Endothelial cell of umbilical vein (primary cell): ENCODE measurements at regions not wholly inside any gene's neighbourhood (a gene's known extent, or its start where the extent isn't known, plus 50 kb on each side); places are given as distances from the start of the nearest gene placed in this dataset.

Experiments
- BruUV-seq: library from RNA; stranded (reverse); fragments of 400-500 nt; replicated peaks from 2 replicates; lab custom pipeline; 2021; lab: Mats Ljungman, UMichigan
- CTCF ChIA-PET: fragments of 300-600, 350-600 bp; sonication (Branson Sonifier 250); formaldehyde crosslinking; loops from one replicate; lab custom pipeline; 2021; ENCODE audit warnings: antibody characterized with exemption, inconsistent platforms; lab: Charles Lee
- POLR2A ChIA-PET: fragments of 300-600, 350-600 bp; sonication (Branson Sonifier 250); formaldehyde crosslinking; loops from one replicate; lab custom pipeline; 2021; ENCODE audit warnings: antibody characterized with exemption, inconsistent platforms; lab: Charles Lee
- DNase-seq: peaks from one replicate; pipeline ENCODE4 v3.0.0-alpha.2; 2011; ENCODE audit warnings: low read depth, low spot score
- FAIRE-seq: peaks from 2 replicates; lab custom pipeline; 2011; peaks lifted over from hg19 to GRCh38; lab: Jason Lieb, UNC
- H2AFZ ChIP-seq: 2 replicates; pipeline ENCODE4 v1.6.0; 2012; ENCODE audit warnings: low read depth, low read length, control low read depth, inconsistent platforms
- H3K27ac ChIP-seq: 2 replicates; pipeline ENCODE4 v1.5.1; 2011; ENCODE audit warnings: low read depth, mild to moderate bottlenecking, control low read depth, low read length, moderate library complexity; ENCODE audit not compliant: insufficient read depth
- H3K27me3 ChIP-seq, 2 experiments: 2 replicates each; pipeline versions ENCODE4 v1.6.0 to v1.6.1; 2011; ENCODE audit warnings: low read length in 2 of 2, mixed read lengths in 1 of 2; ENCODE audit not compliant: control insufficient read depth in 2 of 2, insufficient read depth in 2 of 2
- H3K36me3 ChIP-seq, 2 experiments: 2 replicates in 1 of 2; 3 replicates in 1 of 2; pipeline ENCODE4 v1.5.1; 2011; ENCODE audit warnings: low read length in 2 of 2, mild to moderate bottlenecking in 1 of 2, moderate library complexity in 1 of 2; ENCODE audit not compliant: control insufficient read depth in 2 of 2, insufficient read depth in 2 of 2; ENCODE audit errors: extremely low read depth in 1 of 2
- H3K4me1 ChIP-seq: 3 replicates; pipeline ENCODE4 v1.5.1; 2011; ENCODE audit warnings: mild to moderate bottlenecking, low read length; ENCODE audit not compliant: control insufficient read depth, insufficient read depth; ENCODE audit errors: extremely low read depth
- H3K4me2 ChIP-seq: 2 replicates; pipeline ENCODE4 v1.6.1; 2011; ENCODE audit warnings: low read length, control low read depth, mixed read lengths; ENCODE audit not compliant: insufficient read depth
- H3K4me3 ChIP-seq, 3 experiments: fragments of 200-600 bp in 1 of 3; sonication (generic), shearing (Covaris generic) in 1 of 3; replicated peaks in 1 of 3; 2 replicates each; pipeline ENCODE4 v1.5.1; 2011 to 2016; ENCODE audit warnings: control low read depth in 3 of 3, low read length in 3 of 3, mild to moderate bottlenecking in 2 of 3, inconsistent platforms in 1 of 3, low read depth in 1 of 3, moderate library complexity in 1 of 3; ENCODE audit not compliant: insufficient read depth in 1 of 3
- H3K79me2 ChIP-seq: 2 replicates; pipeline ENCODE4 v1.6.0; 2012; ENCODE audit warnings: low read length, inconsistent platforms; ENCODE audit not compliant: control insufficient read depth, insufficient read depth
- H3K9ac ChIP-seq: replicated peaks from 2 replicates; pipeline ENCODE3; 2011; ENCODE audit warnings: low read length, control low read depth; ENCODE audit not compliant: insufficient read depth; ENCODE audit errors: extremely low read depth
- H3K9me1 ChIP-seq: replicated peaks from 3 replicates; pipeline ENCODE4 v1.6.0; 2011; ENCODE audit warnings: mild to moderate bottlenecking, low read length; ENCODE audit not compliant: control insufficient read depth, insufficient read depth; ENCODE audit errors: extremely low read depth
- H3K9me3 ChIP-seq: replicated peaks from 2 replicates; pipeline ENCODE4 v1.5.1; 2012; ENCODE audit warnings: low read length, inconsistent platforms; ENCODE audit not compliant: control insufficient read depth, insufficient read depth
- H4K20me1 ChIP-seq: replicated peaks from 2 replicates; pipeline ENCODE3; 2011; ENCODE audit warnings: mild to moderate bottlenecking, low read length; ENCODE audit not compliant: control insufficient read depth, insufficient read depth; ENCODE audit errors: extremely low read depth
- CTCF ChIP-seq, 2 donors: IDR thresholded peaks; 1 replicate in 1 of 2; 2 replicates in 1 of 2; pipeline ENCODE4 v1.5.1; 2011; ENCODE audit warnings: low read length in 2 of 2, mild to moderate bottlenecking in 2 of 2, moderate library complexity in 2 of 2, control low read depth in 1 of 2, inconsistent platforms in 1 of 2, low read depth in 1 of 2; ENCODE audit not compliant: insufficient read depth in 1 of 2; ENCODE audit errors: extremely low read depth in 1 of 2
- EZH2 ChIP-seq: IDR thresholded peaks from 2 replicates; pipeline ENCODE4 v1.6.1; 2012; ENCODE audit warnings: borderline replicate concordance, low read depth, mild to moderate bottlenecking, moderate library complexity, low read length, inconsistent platforms; ENCODE audit not compliant: severe bottlenecking
- FOS ChIP-seq: IDR thresholded peaks from 2 replicates; pipeline ENCODE4 v1.6.1; 2011; ENCODE audit warnings: mild to moderate bottlenecking, low read length, moderate library complexity, borderline replicate concordance; ENCODE audit not compliant: insufficient read depth
- GATA2 ChIP-seq: IDR thresholded peaks from 2 replicates; pipeline ENCODE4 v1.7.0; 2011; ENCODE audit warnings: low read depth, mild to moderate bottlenecking, moderate library complexity, mixed read lengths, low read length; ENCODE audit not compliant: insufficient read length, insufficient read depth
- JUN ChIP-seq: IDR thresholded peaks from 2 replicates; pipeline ENCODE4 v1.6.1; 2011; ENCODE audit warnings: borderline replicate concordance, low read depth; ENCODE audit not compliant: insufficient read length, insufficient read depth
- MYC ChIP-seq: IDR thresholded peaks from one replicate; pipeline ENCODE4 v1.6.1; 2011; ENCODE audit warnings: mild to moderate bottlenecking, low read depth, low read length
- POLR2A ChIP-seq: IDR thresholded peaks from 2 replicates; pipeline ENCODE4 v1.6.1; 2012; ENCODE audit warnings: low read depth, mild to moderate bottlenecking, control low read depth, low read length
- POLR2AphosphoS5 ChIP-seq: IDR thresholded peaks from 2 replicates; pipeline ENCODE4 v1.6.1; 2012; ENCODE audit warnings: low read depth, mild to moderate bottlenecking, control low read depth, low read length, moderate library complexity; ENCODE audit not compliant: insufficient read depth
- dilution Hi-C: fragments of 300-500 bp; cut with MboI; formaldehyde crosslinking; loops from one replicate; pipeline ENCODE4 v1.15.0; 2019; ENCODE audit warnings: low sequenced_read_pairs; ENCODE audit not compliant: extremely low pct_ligation_motif_present
- intact Hi-C: fragments of 100-400 bp; cut with micrococcal nuclease; formaldehyde crosslinking; loops from one replicate; pipeline ENCODE4 v1.10.0; 2022
- TF ChIP-seq, protein P1 (sequence below): IDR thresholded peaks from 2 replicates; pipeline ENCODE4 v1.6.1; 2011; ENCODE audit not compliant: insufficient read depth, insufficient read length

- FAIRE-seq (no peak), DNase-seq (no peak)
- Histone ChIP-seq H3K4me3 (no peak overlapping the region), H3K27me3 (no peaks in the 10 kb centered on the region), H3K27ac (no peak overlapping the region), H3K9me3 (no peaks in the 10 kb centered on the region), H3K79me2 (no peaks in the 10 kb centered on the region), H3K9me1 (no peaks in the 10 kb centered on the region), H3K4me1 (no peaks in the 10 kb centered on the region), H3K4me2 (no peak overlapping the region), H3K9ac (no peak overlapping the region), H2AFZ (no peak overlapping the region), H3K36me3 (no peaks in the 10 kb centered on the region), H4K20me1 (no peaks in the 10 kb centered on the region)
- CTCF ChIA-PET: interaction anchor here (1.0 kb wide), 1 partner anchor 25 kb away, joined by 3 read pairs; no protein-coding TSS in a partner anchor
- intact Hi-C loops: no loop called here
- BruUV-seq: no TSS peak
- TF ChIP-seq GATA2: no peak
- TF ChIP-seq, protein P1, sequence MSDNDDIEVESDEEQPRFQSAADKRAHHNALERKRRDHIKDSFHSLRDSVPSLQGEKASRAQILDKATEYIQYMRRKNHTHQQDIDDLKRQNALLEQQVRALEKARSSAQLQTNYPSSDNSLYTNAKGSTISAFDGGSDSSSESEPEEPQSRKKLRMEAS: no peak
- no peak for TF ChIP-seq JUN
- TF ChIP-seq POLR2AphosphoS5: no peak
- TF ChIP-seq CTCF (IDR thresholded peaks at IDR 0.05; ENCODE audit: extremely low read depth in 1 of 2, insufficient read depth in 1 of 2, low read depth in 1 of 2, low read length in 2 of 2): no peak
- TF ChIP-seq POLR2A: no peak
- POLR2A ChIA-PET: no interaction called here
- dilution Hi-C loops: no loop called here
Measured at GRCh38 chr9:22331533-22331932, 115.1 kb upstream of the DMRTA1 start.

GRCh38 chr9:22332202-22332601 lies 114.4 kb upstream of the DMRTA1 start:
- ChIA-PET CTCF (interaction anchor here (1.0 kb wide), 1 partner anchor 25 kb away, joined by 3 read pairs; no protein-coding TSS in a partner anchor), POLR2A (no interaction called here)
- no TSS peak for BruUV-seq

More at GRCh38 chr9:22332202-22332601, 114.4 kb upstream of the DMRTA1 start:
- no peaks in the 10 kb centered on the region for H3K36me3 ChIP-seq
- no peaks in the 10 kb centered on the region for H3K79me2 ChIP-seq
- no peaks in the 10 kb centered on the region for H3K27me3 ChIP-seq
- no peaks in the 10 kb centered on the region for H3K4me1 ChIP-seq
- H3K9me3 ChIP-seq: no peaks in the 10 kb centered on the region
- no peak overlapping the region for H3K4me3 ChIP-seq
- no peak for FAIRE-seq
- DNase-seq: no peak
- no peak overlapping the region for H2AFZ ChIP-seq
- intact Hi-C loops: no loop called here
- H3K9ac ChIP-seq: no peak overlapping the region
- no peaks in the 10 kb centered on the region for H3K9me1 ChIP-seq
- H3K4me2 ChIP-seq: no peak overlapping the region
- no peak for TF ChIP-seq FOS
- TF ChIP-seq CTCF (IDR thresholded peaks at IDR 0.05; ENCODE audit: extremely low read depth in 1 of 2, insufficient read depth in 1 of 2, low read depth in 1 of 2, low read length in 2 of 2): no peak
- no peak for TF ChIP-seq POLR2AphosphoS5
- TF ChIP-seq EZH2: no peak
- TF ChIP-seq POLR2A: no peak
- TF ChIP-seq JUN: no peak
- TF ChIP-seq MYC: no peak
- TF ChIP-seq GATA2: no peak
- TF ChIP-seq, protein P1: no peak
- H3K27ac ChIP-seq: no peak overlapping the region
- dilution Hi-C loops: no loop called here
- H4K20me1 ChIP-seq: no peaks in the 10 kb centered on the region
